Stimulated activated naive CD8-positive, alpha-beta T cell treated with anti-CD3 and anti-CD28 coated beads, Interleukin-15, Interleukin-2, amounts not matched to agents 100 ng/mL and 50 ng/mL, for 24 hours (primary cell): ENCODE measurements at regions not wholly inside any gene's neighbourhood (a gene's known extent, or its start where the extent isn't known, plus 50 kb on each side); places are given as distances from the start of the nearest gene placed in this dataset.

ENCODE experiments used
- H3K27ac Mint-ChIP-seq: one replicate; pipeline ENCODE4 v1.8.0; 2021; ENCODE audit warnings: mild to moderate bottlenecking, mixed read lengths
- H3K27me3 Mint-ChIP-seq: one replicate; pipeline ENCODE4 v1.8.0; 2021; ENCODE audit warnings: mixed read lengths
- H3K36me3 Mint-ChIP-seq: one replicate; pipeline ENCODE4 v1.8.0; 2021; ENCODE audit warnings: low read depth, mixed read lengths
- H3K4me1 Mint-ChIP-seq: one replicate; pipeline ENCODE4 v1.8.0; 2021; ENCODE audit warnings: low read depth, mixed read lengths
- H3K4me3 Mint-ChIP-seq: one replicate; pipeline ENCODE4 v1.8.0; 2021; ENCODE audit warnings: mild to moderate bottlenecking, mixed read lengths
- H3K9me3 Mint-ChIP-seq: one replicate; pipeline ENCODE4 v1.8.0; 2021; ENCODE audit warnings: mixed read lengths

GRCh38 chr18:55847960-55848359 is 260.0 kb upstream of the TCF4 start:
- no peaks in the 10 kb centered on the region for H3K4me1 Mint-ChIP-seq
- H3K36me3 Mint-ChIP-seq = no peaks in the 10 kb centered on the region
- H3K4me3 Mint-ChIP-seq = no peak overlapping the region
- H3K27ac Mint-ChIP-seq = no peak overlapping the region
- no peaks in the 10 kb centered on the region for H3K27me3 Mint-ChIP-seq
- H3K9me3 Mint-ChIP-seq = no peaks in the 10 kb centered on the region

DNA sequence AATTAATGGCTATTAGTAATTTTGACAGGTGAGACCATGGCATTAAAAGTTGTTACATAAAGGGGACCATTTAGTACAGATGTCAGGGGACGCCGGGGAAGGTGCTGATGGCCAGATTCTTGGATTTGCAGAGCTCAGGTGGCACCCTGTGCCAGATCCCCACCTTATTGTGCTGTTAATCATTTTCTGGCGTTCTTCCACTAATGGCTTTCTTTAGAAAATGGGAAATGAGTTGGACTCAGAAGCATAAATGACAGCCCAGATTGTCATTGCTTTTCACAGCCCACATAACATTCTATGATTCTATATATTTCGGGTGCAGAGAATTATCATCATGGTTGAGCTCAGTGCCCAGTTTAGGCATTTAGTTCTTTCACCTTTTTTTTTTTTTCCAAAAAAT is 257.2 kb upstream of the TCF4 start:
- H3K4me1 Mint-ChIP-seq = no peaks in the 10 kb centered on the region
- H3K36me3 Mint-ChIP-seq = no peaks in the 10 kb centered on the region
- H3K27me3 Mint-ChIP-seq = no peaks in the 10 kb centered on the region
- H3K4me3 Mint-ChIP-seq = no peak overlapping the region
- no peaks in the 10 kb centered on the region for H3K9me3 Mint-ChIP-seq
- H3K27ac Mint-ChIP-seq = no peak overlapping the region

DNA sequence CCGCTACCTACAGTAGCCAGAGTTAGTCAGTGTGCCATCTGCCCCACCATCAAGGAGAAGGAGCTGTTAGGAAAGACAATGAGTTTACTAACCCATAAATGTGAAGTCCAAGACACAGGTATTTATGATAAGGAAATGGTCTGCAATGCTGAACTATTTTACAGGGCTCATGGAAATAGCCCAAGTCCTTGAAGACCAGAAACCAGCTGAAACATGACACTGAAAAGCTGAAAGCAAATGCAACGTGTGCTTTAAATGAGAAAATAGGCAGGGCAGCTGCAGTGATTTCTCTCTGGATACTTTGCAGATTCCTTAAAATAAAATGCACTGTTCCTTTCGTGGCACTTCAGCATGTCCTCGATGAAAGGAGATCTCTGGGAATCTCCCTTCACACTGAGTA is 256.4 kb upstream of the TCF4 start:
- H3K9me3 Mint-ChIP-seq = peaks cover 7% of the 10 kb centered on the region
- H3K27me3 Mint-ChIP-seq = no peaks in the 10 kb centered on the region
- no peaks in the 10 kb centered on the region for H3K36me3 Mint-ChIP-seq
- no peak overlapping the region for H3K27ac Mint-ChIP-seq
- no peaks in the 10 kb centered on the region for H3K4me1 Mint-ChIP-seq
- H3K4me3 Mint-ChIP-seq = no peak overlapping the region

- Mint-ChIP-seq H3K4me1 (no peaks in the 10 kb centered on the region), H3K27me3 (no peaks in the 10 kb centered on the region), H3K36me3 (no peaks in the 10 kb centered on the region), H3K27ac (no peak overlapping the region), H3K4me3 (no peak overlapping the region), H3K9me3 (peaks cover 13% of the 10 kb centered on the region)
Observed at GRCh38 chr18:55841314-55841713, 253.3 kb upstream of the TCF4 start.

DNA sequence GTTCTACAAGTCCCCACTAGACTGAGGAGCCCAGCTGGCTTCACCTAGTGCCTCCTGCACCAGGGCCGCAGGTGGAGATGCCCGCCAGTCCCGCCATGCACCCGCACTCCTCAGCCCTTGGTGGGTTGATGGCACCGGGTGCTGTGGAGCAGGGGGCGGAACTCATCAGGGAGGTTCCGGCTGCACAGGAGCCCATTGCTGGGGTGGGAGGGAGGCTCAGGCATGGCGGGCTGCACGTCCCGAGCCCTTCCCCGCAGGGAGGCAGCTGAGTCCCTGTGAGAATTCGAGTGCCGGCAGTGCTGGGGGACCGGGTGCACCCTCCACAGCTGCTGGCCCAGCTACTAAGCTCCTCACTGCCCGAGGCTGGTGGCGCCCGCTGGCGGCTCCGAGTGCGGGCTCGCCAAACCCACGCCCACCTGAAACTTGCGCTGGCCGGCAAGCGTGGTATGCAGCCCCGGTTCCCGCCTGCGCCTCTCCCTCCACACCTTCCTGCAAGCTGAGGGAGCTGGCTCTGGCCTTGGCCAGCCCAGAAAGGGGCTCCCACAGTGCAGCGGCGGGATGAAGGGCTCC is 252.7 kb upstream of the TCF4 start:
- no peaks in the 10 kb centered on the region for H3K4me1 Mint-ChIP-seq
- H3K36me3 Mint-ChIP-seq = no peaks in the 10 kb centered on the region
- H3K4me3 Mint-ChIP-seq = no peak overlapping the region
- peaks cover 13% of the 10 kb centered on the region for H3K9me3 Mint-ChIP-seq
- no peaks in the 10 kb centered on the region for H3K27me3 Mint-ChIP-seq
- no peak overlapping the region for H3K27ac Mint-ChIP-seq

- no peak overlapping the region for H3K27ac Mint-ChIP-seq
- H3K27me3 Mint-ChIP-seq = no peaks in the 10 kb centered on the region
- no peaks in the 10 kb centered on the region for H3K4me1 Mint-ChIP-seq
- H3K36me3 Mint-ChIP-seq = no peaks in the 10 kb centered on the region
- H3K9me3 Mint-ChIP-seq = peaks cover 17% of the 10 kb centered on the region
- H3K4me3 Mint-ChIP-seq = no peak overlapping the region
Observed at GRCh38 chr18:55839343-55839742, 251.4 kb upstream of the TCF4 start.

DNA sequence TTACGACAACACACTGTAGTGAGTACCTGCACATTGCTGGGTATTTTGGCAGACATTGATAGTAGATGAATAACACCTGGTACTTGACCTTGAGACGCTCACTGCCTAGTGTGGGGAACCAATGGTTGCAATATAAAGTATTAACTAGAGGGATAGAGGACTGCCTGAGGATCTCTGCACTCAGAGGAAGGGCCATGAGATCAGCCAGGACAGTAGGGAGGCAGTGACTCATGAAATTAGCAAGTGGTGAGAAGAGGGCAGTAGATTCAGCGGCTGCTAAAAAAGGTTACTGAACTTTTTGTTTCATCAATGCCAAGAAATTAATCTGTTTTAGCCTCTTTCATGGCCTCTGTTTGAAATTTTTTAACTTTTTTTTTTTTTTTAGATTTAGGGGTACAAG is 250.8 kb upstream of the TCF4 start:
- no peak overlapping the region for H3K27ac Mint-ChIP-seq
- peaks cover 19% of the 10 kb centered on the region for H3K9me3 Mint-ChIP-seq
- no peaks in the 10 kb centered on the region for H3K27me3 Mint-ChIP-seq
- no peaks in the 10 kb centered on the region for H3K4me1 Mint-ChIP-seq
- H3K4me3 Mint-ChIP-seq = no peak overlapping the region
- no peaks in the 10 kb centered on the region for H3K36me3 Mint-ChIP-seq

DNA sequence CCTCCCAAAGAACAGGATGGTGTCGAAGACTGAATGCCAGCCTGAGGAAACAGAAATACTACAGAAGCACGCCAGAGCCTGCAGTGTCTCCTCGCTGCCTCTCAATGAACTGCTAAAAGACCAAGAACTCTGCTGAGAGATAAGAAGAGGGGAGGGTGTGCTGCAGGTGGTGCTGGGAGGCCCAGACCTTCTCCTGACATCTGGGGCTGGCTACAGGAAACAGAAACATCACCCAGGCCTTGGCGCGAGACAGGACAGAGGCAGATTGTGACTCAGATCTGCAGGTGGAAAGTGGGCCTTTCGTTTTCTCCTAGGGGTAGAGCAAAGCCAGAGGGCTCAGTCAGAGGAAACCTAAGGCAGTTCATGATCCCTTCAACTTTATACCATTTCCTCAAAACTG is 250.3 kb upstream of the TCF4 start:
- Mint-ChIP-seq H3K36me3 (no peaks in the 10 kb centered on the region), H3K27me3 (no peaks in the 10 kb centered on the region), H3K4me1 (no peaks in the 10 kb centered on the region), H3K27ac (no peak overlapping the region), H3K4me3 (no peak overlapping the region), H3K9me3 (peaks cover 24% of the 10 kb centered on the region)

GRCh38 chr18:55833543-55833942 is 245.6 kb upstream of the TCF4 start:
- H3K36me3 Mint-ChIP-seq = no peaks in the 10 kb centered on the region
- H3K4me3 Mint-ChIP-seq = no peak overlapping the region
- peaks cover 20% of the 10 kb centered on the region for H3K9me3 Mint-ChIP-seq
- no peaks in the 10 kb centered on the region for H3K27me3 Mint-ChIP-seq
- no peaks in the 10 kb centered on the region for H3K4me1 Mint-ChIP-seq
- no peak overlapping the region for H3K27ac Mint-ChIP-seq

GRCh38 chr18:55830544-55830943 is 242.6 kb upstream of the TCF4 start:
- Mint-ChIP-seq H3K4me3 (no peak overlapping the region), H3K27ac (no peak overlapping the region), H3K36me3 (no peaks in the 10 kb centered on the region), H3K27me3 (no peaks in the 10 kb centered on the region), H3K9me3 (peaks cover 16% of the 10 kb centered on the region), H3K4me1 (no peaks in the 10 kb centered on the region)

DNA sequence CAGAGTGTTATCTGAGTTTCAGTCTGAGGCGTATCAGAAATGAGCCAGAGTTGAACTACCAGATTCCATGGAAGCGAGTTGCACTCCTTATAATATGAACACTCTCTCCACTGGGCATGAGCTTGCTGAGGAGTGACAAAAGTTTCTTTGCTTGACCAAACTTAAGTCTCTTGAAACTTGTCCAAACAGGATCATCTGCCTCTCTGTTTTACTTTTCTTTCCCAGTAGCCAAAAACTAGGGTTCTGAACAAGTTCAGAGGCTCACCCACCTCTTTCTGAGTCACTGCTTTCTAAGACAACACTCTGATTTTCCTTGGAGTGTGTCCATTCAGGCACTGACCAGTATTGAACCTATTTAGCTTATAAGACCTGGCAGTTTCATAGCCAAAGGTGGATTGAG is 233.2 kb upstream of the TCF4 start:
- Mint-ChIP-seq H3K36me3 (no peaks in the 10 kb centered on the region), H3K27me3 (no peaks in the 10 kb centered on the region), H3K9me3 (peaks cover 3% of the 10 kb centered on the region), H3K4me3 (no peak overlapping the region), H3K27ac (no peak overlapping the region), H3K4me1 (no peaks in the 10 kb centered on the region)

DNA sequence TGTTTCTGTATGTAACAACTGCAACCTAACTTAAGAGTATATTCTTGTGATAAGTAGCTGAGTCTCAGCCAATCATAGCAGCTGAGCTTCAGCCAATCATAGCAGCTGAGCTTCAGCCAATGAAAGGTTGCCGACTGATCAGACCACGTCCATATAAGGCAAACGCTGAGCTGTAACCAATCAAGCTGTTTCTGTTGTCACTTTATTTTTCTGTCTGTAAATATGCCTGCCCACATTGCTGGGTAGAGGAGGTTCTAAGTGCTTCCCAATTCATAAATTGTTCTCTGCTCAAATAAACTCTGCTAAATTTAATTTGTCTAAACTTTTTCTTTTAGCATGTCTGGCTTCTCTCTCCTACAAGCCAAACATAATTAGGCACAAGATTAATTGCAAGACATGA is 231.5 kb upstream of the TCF4 start:
- Mint-ChIP-seq H3K4me1 (no peaks in the 10 kb centered on the region), H3K4me3 (no peak overlapping the region), H3K27me3 (peaks cover 3% of the 10 kb centered on the region), H3K27ac (no peak overlapping the region), H3K9me3 (no peaks in the 10 kb centered on the region), H3K36me3 (no peaks in the 10 kb centered on the region)

DNA sequence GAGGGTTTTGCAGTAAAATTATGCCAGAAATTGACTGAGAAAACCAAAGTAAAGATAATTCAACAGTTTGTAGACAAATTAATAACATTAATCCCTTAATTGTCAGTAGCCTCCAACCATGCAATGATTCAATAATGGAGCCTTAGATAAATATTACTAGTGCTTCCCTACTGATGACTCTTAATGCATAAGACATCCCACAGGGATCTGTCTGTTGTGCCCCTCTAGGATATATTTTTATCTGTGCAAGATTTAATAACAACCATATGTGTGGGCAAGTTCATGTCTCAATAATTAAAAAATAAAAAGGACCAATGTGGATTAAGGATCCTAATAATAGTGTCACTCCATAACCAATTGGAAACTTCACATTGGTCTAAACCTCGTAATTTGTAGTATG is 230.3 kb upstream of the TCF4 start:
- Mint-ChIP-seq H3K4me3 (no peak overlapping the region), H3K36me3 (no peaks in the 10 kb centered on the region), H3K9me3 (no peaks in the 10 kb centered on the region), H3K27ac (no peak overlapping the region), H3K27me3 (peaks cover 3% of the 10 kb centered on the region), H3K4me1 (no peaks in the 10 kb centered on the region)

DNA sequence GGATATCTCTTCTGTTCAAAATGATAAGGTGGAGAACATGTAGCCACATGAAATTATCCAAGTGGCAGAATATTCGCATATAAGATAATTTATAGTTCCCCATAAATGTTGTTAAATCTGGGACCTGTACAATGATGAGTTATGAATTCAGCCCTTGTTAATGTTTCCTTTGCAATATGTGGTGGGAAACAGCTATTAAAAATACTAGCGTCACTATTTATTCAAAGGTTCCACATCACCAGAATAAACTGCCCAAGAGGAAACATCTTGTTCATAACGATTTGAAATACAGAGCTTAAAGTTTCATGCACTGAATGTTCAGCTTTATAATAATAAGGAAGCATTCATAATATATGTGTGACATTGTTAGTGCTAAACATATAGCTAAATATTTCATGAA is 223.9 kb upstream of the TCF4 start:
- no peak overlapping the region for H3K4me3 Mint-ChIP-seq
- peaks cover 3% of the 10 kb centered on the region for H3K27me3 Mint-ChIP-seq
- H3K4me1 Mint-ChIP-seq = no peaks in the 10 kb centered on the region
- no peaks in the 10 kb centered on the region for H3K36me3 Mint-ChIP-seq
- H3K27ac Mint-ChIP-seq = no peak overlapping the region
- no peaks in the 10 kb centered on the region for H3K9me3 Mint-ChIP-seq

- Mint-ChIP-seq H3K36me3 (no peaks in the 10 kb centered on the region), H3K27me3 (no peaks in the 10 kb centered on the region), H3K4me3 (no peak overlapping the region), H3K27ac (no peak overlapping the region), H3K4me1 (no peaks in the 10 kb centered on the region), H3K9me3 (peaks cover 14% of the 10 kb centered on the region)
Observed at GRCh38 chr18:55805666-55806065, 217.7 kb upstream of the TCF4 start.

GRCh38 chr18:55795101-55795669 is 207.2 kb upstream of the TCF4 start:
- Mint-ChIP-seq H3K27ac (no peak overlapping the region), H3K4me1 (peaks cover 4% of the 10 kb centered on the region), H3K4me3 (no peak overlapping the region), H3K27me3 (no peaks in the 10 kb centered on the region), H3K9me3 (no peaks in the 10 kb centered on the region), H3K36me3 (no peaks in the 10 kb centered on the region)
